ENCODE measurements at regions not wholly inside any gene's neighbourhood (a gene's known extent, or its start where the extent isn't known, plus 50 kb on each side); places are given as distances from the start of the nearest gene placed in this dataset.

DNA sequence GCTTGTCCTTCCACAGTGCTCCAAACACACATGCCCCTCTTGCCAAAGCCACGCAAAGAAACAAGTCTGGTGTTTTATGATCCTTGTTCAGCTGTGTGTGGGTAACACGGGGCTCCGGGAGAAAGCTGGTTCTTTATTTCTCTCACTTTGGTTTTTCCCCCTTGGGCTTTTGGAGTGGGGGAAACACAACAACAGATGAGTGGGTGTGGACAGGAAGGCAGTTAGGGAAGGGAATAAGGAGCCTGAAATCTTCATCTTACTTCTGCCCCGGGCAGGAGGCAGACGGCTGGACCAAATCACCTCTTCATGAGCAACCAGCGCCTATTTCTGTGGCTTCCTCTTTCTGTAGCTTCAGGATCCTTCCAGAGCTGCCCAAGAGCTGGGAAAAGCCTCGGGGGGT lies 218.5 kb downstream of the PHETA1 start:
- POLR2A ChIA-PET (ENCODE audit: partially characterized antibody) = interaction anchor here (1.2 kb wide), 1 partner anchor 93 kb away, joined by 4 read pairs; no protein-coding TSS in a partner anchor
- WGBS, 2 experiments (ENCODE audit: extremely low coverage in 1 of 2, insufficient coverage in 1 of 2, insufficient read length in 1 of 2, insufficient replicate concordance in 2 of 2, low coverage in 1 of 2, low lambda C conversion rate in 2 of 2, missing lambda C conversion rate in 1 of 2) = 87% methylated on average over 6 of the region's 7 CpGs; no CpG with 5 or more reads in 1 of the 2 experiments
- H3K23me2 ChIP-seq (ENCODE audit: low read depth, low read length) = no peaks in the 10 kb centered on the region

More for the DNA sequence above, 218.5 kb downstream of the PHETA1 start:
- Histone ChIP-seq H3K4me3 (ENCODE audit: extremely low read depth in 1 of 4, insufficient read depth in 2 of 4, low read depth in 3 of 4, low read length in 4 of 4) (no peak overlapping the region), H3K4me1 (replicated peaks in 1 of 4; ENCODE audit: control insufficient read depth in 3 of 4, insufficient read depth in 4 of 4, low read length in 3 of 4) (peaks cover 0 to 13% (median 6%) of the 10 kb centered on the region in 4 experiments), H4K91ac (replicated peaks; ENCODE audit: insufficient read length, low read length) (no peak overlapping the region), H2AK5ac (ENCODE audit: low read depth, low read length) (no peak overlapping the region), H2AFZ (ENCODE audit: low read length) (no peak overlapping the region), H3K23ac (ENCODE audit: insufficient read length) (no peak overlapping the region), H3K79me1 (ENCODE audit: low read depth, low read length) (no peaks in the 10 kb centered on the region), H3K36me3 (ENCODE audit: control insufficient read depth in 2 of 4, insufficient read depth in 4 of 4, low read length in 3 of 4) (no peaks in the 10 kb centered on the region), H3K14ac (ENCODE audit: insufficient read length) (no peak overlapping the region), H2BK12ac (ENCODE audit: low read depth, low read length) (no peak overlapping the region), H2BK120ac (replicated peaks; ENCODE audit: low read depth, low read length) (no peak overlapping the region), H2BK5ac (ENCODE audit: low read depth, low read length) (no peak overlapping the region), H4K5ac (ENCODE audit: insufficient read length, low read depth, low read length) (no peak overlapping the region), H3K18ac (ENCODE audit: extremely low read depth, low read length) (no peak overlapping the region), H3K79me2 (ENCODE audit: control insufficient read depth in 1 of 2, insufficient read depth in 2 of 2, low read length in 2 of 2) (no peaks in the 10 kb centered on the region), H4K20me1 (replicated peaks in 1 of 2; ENCODE audit: control insufficient read depth in 1 of 2, insufficient read depth in 2 of 2, low read length in 2 of 2) (no peaks in the 10 kb centered on the region), H3K56ac (replicated peaks; ENCODE audit: insufficient read length, low read depth, low read length) (no peak overlapping the region), H3K4me2 (ENCODE audit: insufficient read depth in 1 of 2, low read depth in 2 of 2, low read length in 2 of 2) (no peak overlapping the region), H4K8ac (ENCODE audit: extremely low read depth, insufficient read depth, low read length) (no peak overlapping the region), H2BK20ac (ENCODE audit: low read length) (no peak overlapping the region), H3K27me3 (replicated peaks in 1 of 4; ENCODE audit: control insufficient read depth in 3 of 4, extremely low read depth in 1 of 4, insufficient read depth in 3 of 4, low read length in 3 of 4) (no peaks in the 10 kb centered on the region), H3K9ac (replicated peaks in 1 of 4; ENCODE audit: extremely low read depth in 1 of 4, low read depth in 3 of 4, low read length in 3 of 4) (no peak overlapping the region), H3K9me3 (ENCODE audit: insufficient read depth in 2 of 2, low read depth in 1 of 2, low read length in 1 of 2) (no peaks in the 10 kb centered on the region), H2BK15ac (ENCODE audit: low read length) (no peak overlapping the region), H3K4ac (replicated peaks; ENCODE audit: insufficient read length, low read depth, low read length) (no peak overlapping the region), H3K27ac (ENCODE audit: low read depth, low read length) (no peak overlapping the region)
- DNase-seq (ENCODE audit: low read depth in 1 of 2, low spot score in 2 of 2) = no peak
- TF ChIP-seq JUND (IDR thresholded peaks at IDR 0.05; ENCODE audit: low read length) = no peak
- no peak for TF ChIP-seq YY1 (IDR thresholded peaks at IDR 0.05; ENCODE audit: low read depth, low read length)
- TF ChIP-seq, protein P1, sequence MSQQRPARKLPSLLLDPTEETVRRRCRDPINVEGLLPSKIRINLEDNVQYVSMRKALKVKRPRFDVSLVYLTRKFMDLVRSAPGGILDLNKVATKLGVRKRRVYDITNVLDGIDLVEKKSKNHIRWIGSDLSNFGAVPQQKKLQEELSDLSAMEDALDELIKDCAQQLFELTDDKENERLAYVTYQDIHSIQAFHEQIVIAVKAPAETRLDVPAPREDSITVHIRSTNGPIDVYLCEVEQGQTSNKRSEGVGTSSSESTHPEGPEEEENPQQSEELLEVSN (IDR thresholded peaks at IDR 0.05) = no peak
- no peak for FAIRE-seq
- CTCF ChIA-PET (ENCODE audit: partially characterized antibody) = interaction anchor here (0.6 to 1.0 kb wide), 4 partner anchors 64 to 148 kb away, joined by 3 read pairs; no protein-coding TSS in a partner anchor
